Endothelial cell (in vitro differentiated cells): ENCODE measurements at regions not wholly inside any gene's neighbourhood (a gene's known extent, or its start where the extent isn't known, plus 50 kb on each side); places are given as distances from the start of the nearest gene placed in this dataset.
A peak's percentile ranks its signal among the peaks of the same experiment; 100 is the strongest.

ENCODE experiments used
- DNase-seq: peaks from one replicate; pipeline ENCODE4 v3.0.0; 2021; ENCODE audit warnings: low spot score
- H3K27ac Mint-ChIP-seq: one replicate; pipeline ENCODE4 v1.8.0; 2021; ENCODE audit warnings: mixed read lengths, inconsistent platforms; ENCODE audit not compliant: unreplicated experiment
- H3K27me3 Mint-ChIP-seq: one replicate; pipeline ENCODE4 v1.8.0; 2021; ENCODE audit warnings: mild to moderate bottlenecking, moderate library complexity, mixed read lengths, inconsistent platforms; ENCODE audit not compliant: unreplicated experiment
- H3K36me3 Mint-ChIP-seq: one replicate; pipeline ENCODE4 v1.8.0; 2021; ENCODE audit warnings: mild to moderate bottlenecking, low read depth, mixed read lengths, inconsistent platforms; ENCODE audit not compliant: unreplicated experiment
- H3K4me1 Mint-ChIP-seq: one replicate; pipeline ENCODE4 v1.8.0; 2021; ENCODE audit warnings: mild to moderate bottlenecking, mixed read lengths, inconsistent platforms; ENCODE audit not compliant: unreplicated experiment
- H3K4me3 Mint-ChIP-seq: one replicate; pipeline ENCODE4 v1.8.0; 2021; ENCODE audit warnings: mild to moderate bottlenecking, mixed read lengths, inconsistent platforms; ENCODE audit not compliant: unreplicated experiment
- H3K9me3 Mint-ChIP-seq: one replicate; pipeline ENCODE4 v1.8.0; 2021; ENCODE audit warnings: mixed read lengths, inconsistent platforms; ENCODE audit not compliant: unreplicated experiment
- TF ChIP-seq, protein P1 (sequence below): fragments of 200-600 bp; sonication (generic); IDR thresholded peaks from one replicate; pipeline ENCODE4 v1.5.0; 2021; ENCODE audit warnings: antibody characterized with exemption; ENCODE audit not compliant: unreplicated experiment

DNA sequence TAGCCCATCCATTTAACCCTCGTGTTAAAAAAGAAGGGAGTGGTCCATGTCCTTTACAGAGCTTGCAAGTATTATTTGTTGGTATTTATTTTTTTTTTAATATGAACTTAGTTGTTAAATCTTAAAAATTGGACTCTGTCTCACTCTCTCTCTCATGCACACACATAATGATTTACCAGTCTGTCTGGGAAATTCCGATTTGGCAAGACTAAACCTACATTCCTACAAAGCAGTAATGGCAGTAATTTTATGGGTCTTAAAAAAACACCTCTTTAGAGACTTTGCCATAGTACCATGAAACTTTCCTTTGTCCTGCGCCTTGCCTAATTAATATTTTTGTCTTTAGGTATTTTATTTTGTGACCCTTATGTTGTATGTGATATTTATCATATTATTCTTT is 239.5 kb upstream of the PPP1R3A start:
- H3K27me3 Mint-ChIP-seq = no peaks in the 10 kb centered on the region
- DNase-seq = no peak
- H3K9me3 Mint-ChIP-seq = no peaks in the 10 kb centered on the region

DNA sequence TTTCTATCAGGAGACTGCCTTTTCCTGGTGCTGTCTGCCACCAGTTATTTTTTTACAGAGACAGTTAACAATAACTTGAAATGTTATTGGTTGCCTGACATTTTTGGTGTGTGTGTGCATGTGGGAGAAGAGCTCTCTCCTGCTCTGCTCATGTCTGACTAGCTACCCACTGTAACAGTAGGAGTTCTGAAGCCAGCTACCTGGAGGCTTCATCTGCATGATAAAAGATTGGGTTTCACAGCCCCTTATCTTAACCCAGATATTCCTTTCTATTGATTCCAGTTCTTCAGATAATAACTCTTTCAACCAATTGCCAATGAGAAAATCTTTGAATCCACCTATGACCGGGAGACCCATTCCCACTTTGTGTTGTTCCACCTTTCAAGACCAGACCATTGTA is 237.4 kb upstream of the PPP1R3A start:
- Mint-ChIP-seq H3K36me3 (no peaks in the 10 kb centered on the region), H3K4me1 (peaks cover 26% of the 10 kb centered on the region), H3K27me3 (no peaks in the 10 kb centered on the region), H3K9me3 (no peaks in the 10 kb centered on the region), H3K27ac (no peak overlapping the region), H3K4me3 (no peak overlapping the region)
- no peak for DNase-seq
- TF ChIP-seq, protein P1, sequence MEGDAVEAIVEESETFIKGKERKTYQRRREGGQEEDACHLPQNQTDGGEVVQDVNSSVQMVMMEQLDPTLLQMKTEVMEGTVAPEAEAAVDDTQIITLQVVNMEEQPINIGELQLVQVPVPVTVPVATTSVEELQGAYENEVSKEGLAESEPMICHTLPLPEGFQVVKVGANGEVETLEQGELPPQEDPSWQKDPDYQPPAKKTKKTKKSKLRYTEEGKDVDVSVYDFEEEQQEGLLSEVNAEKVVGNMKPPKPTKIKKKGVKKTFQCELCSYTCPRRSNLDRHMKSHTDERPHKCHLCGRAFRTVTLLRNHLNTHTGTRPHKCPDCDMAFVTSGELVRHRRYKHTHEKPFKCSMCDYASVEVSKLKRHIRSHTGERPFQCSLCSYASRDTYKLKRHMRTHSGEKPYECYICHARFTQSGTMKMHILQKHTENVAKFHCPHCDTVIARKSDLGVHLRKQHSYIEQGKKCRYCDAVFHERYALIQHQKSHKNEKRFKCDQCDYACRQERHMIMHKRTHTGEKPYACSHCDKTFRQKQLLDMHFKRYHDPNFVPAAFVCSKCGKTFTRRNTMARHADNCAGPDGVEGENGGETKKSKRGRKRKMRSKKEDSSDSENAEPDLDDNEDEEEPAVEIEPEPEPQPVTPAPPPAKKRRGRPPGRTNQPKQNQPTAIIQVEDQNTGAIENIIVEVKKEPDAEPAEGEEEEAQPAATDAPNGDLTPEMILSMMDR = no peak

More for the DNA sequence above, 239.5 kb upstream of the PPP1R3A start:
- Mint-ChIP-seq H3K4me1 (peaks cover 17% of the 10 kb centered on the region), H3K27ac (no peak overlapping the region), H3K36me3 (no peaks in the 10 kb centered on the region), H3K4me3 (no peak overlapping the region)
- TF ChIP-seq, protein P1 = no peak

DNA sequence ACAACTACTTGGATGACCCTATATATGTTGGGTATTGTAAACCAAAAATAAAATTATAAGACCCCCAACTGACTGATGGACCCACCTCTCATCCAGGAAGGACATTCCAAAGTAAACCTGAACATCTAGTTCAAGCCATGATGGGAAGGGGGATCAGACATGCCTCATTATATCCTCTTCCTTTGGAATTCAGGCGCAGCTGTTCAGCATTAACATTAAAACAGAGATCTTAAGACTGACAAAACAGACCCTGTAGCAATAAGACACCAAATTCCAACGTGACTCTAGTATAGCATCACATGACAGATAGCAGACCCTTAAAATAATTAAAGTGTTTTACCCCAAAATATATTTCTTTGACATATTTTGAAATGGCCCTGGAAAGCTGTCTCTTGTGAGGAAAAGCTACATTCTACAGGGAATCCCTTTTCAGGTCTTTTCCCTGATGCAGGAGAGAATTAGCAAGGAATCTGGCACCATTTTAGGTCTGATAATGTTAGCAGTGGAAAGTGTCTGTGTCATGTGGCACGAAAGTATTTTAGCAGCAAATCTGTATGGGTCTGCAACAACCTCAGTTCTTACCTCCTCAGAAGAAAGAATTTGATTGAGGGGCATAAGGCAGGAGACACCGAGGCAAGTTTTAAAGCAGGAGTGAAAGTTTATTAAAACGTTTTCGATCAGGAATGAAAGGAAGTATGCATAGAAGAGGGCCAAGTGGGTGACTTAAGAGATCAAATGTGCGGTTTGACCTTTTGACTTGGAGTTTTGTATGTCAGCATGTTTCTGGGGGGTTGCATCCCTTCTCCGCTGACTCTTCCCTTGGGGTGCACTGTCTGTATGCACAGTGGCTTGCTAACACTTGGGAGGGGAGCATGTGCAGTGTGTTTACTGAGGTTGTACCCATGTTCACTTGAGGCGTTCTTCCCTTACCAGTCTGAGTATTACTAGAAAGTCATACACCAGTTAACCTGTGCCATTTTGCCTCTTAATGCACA is 236.6 kb upstream of the PPP1R3A start:
- peaks cover 26% of the 10 kb centered on the region for H3K4me1 Mint-ChIP-seq
- no peak for DNase-seq
- peak overlapping the region; percentile 17 for H3K27ac Mint-ChIP-seq
- H3K36me3 Mint-ChIP-seq = no peaks in the 10 kb centered on the region
- no peak overlapping the region for H3K4me3 Mint-ChIP-seq
- no peaks in the 10 kb centered on the region for H3K9me3 Mint-ChIP-seq
- H3K27me3 Mint-ChIP-seq = no peaks in the 10 kb centered on the region
- TF ChIP-seq, protein P1 = no peak

DNA sequence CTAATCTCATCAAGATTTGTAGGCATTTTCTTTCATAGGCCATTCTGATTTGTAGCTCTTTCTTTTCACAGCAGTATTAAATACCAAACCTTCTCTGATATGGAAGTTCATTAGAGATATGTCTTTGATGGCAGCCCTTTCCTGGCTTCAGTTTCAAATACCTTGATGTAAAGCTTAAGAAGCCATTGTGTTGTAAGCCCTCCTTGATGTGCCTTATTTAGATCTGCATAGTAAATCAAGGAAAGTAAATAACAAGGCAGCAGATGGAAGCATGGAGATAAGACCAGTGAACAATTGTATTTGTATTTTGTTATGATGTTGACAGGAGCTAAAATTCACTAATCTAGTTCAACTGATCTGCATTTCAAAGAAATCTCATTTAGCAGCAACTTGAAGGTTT is 234.9 kb upstream of the PPP1R3A start:
- Mint-ChIP-seq H3K4me1 (peaks cover 26% of the 10 kb centered on the region), H3K27ac (peak overlapping the region; percentile 93), H3K9me3 (no peaks in the 10 kb centered on the region), H3K36me3 (no peaks in the 10 kb centered on the region), H3K27me3 (no peaks in the 10 kb centered on the region), H3K4me3 (no peak overlapping the region)
- DNase-seq = no peak
- TF ChIP-seq, protein P1 = no peak

DNA sequence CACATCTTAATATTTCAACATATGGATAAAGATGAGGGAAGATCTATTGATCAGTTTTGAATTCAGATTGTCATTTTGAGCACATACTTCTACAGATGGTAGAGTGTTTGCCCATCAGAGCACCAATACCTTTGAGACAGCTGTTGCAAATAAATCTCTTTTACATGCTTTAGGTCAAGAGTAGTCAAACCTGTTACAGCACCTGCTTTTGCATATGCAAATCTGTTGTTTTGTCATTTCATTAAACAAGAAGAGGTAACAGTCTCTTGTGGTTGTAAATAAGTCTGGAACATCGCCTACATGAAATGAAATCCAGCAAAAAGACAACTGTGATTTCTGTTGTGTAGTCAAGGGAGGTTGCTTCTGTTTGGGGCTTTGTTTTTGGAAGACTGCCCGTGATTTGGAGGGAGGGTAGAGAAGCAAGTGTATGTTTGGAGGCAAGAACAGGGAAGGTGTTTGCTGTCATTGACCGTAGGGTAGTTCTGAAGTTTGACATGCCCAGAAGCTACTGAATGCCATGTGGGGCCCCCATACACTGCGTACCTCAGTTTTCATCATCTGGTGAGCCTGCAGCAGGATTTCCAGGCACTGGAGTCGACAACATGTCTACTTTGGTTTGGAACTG is 233.6 kb upstream of the PPP1R3A start:
- Mint-ChIP-seq H3K27ac (peak overlapping the region; percentile 27), H3K27me3 (no peaks in the 10 kb centered on the region), H3K4me1 (peaks cover 26% of the 10 kb centered on the region), H3K36me3 (no peaks in the 10 kb centered on the region), H3K4me3 (no peak overlapping the region), H3K9me3 (no peaks in the 10 kb centered on the region)
- no peak for DNase-seq
- TF ChIP-seq, protein P1 = no peak
